GM23338 (cell line): ENCODE measurements at regions not wholly inside any gene's neighbourhood (a gene's known extent, or its start where the extent isn't known, plus 50 kb on each side); places are given as distances from the start of the nearest gene placed in this dataset.

Experiments
- ATAC-seq: fragments of 200-7000 bp; cut with Tn5 transposase; 3 replicates; pipeline ENCODE4 v1.9.1; 2020
- DNase-seq: peaks from one replicate; pipeline ENCODE4 v3.0.0-alpha.2; 2015; ENCODE audit warnings: low spot score
- H2AFZ ChIP-seq: fragments of 200-600 bp; sonication (generic); 2 replicates; pipeline ENCODE4 v1.8.0; 2016; ENCODE audit warnings: antibody characterized with exemption, mild to moderate bottlenecking, moderate library complexity
- H3F3A ChIP-seq: fragments of 200-600 bp; sonication (generic); replicated peaks from 2 replicates; pipeline ENCODE4 v1.8.0; 2017; ENCODE audit warnings: antibody characterized with exemption, mixed run types, low read depth
- H3K27ac ChIP-seq: fragments of 200-600 bp; sonication (generic); 2 replicates; pipeline ENCODE4 v1.6.1; 2016; ENCODE audit warnings: low read depth
- H3K27me3 ChIP-seq: fragments of 200-600 bp; sonication (generic); 2 replicates; pipeline ENCODE4 v1.8.0; 2016; ENCODE audit warnings: mild to moderate bottlenecking, mixed run types, moderate library complexity; ENCODE audit not compliant: insufficient read depth
- H3K36me3 ChIP-seq: fragments of 200-600 bp; sonication (generic); 2 replicates; pipeline ENCODE4 v1.8.0; 2016; ENCODE audit warnings: mild to moderate bottlenecking; ENCODE audit not compliant: insufficient read depth
- H3K4me1 ChIP-seq: fragments of 200-600 bp; sonication (generic); 2 replicates; pipeline ENCODE4 v1.8.0; 2016; ENCODE audit warnings: mild to moderate bottlenecking, moderate library complexity; ENCODE audit not compliant: insufficient read depth
- H3K4me2 ChIP-seq: fragments of 200-600 bp; sonication (generic); 2 replicates; pipeline ENCODE4 v1.7.1; 2017; ENCODE audit warnings: mixed run types
- H3K4me3 ChIP-seq: fragments of 200-600 bp; sonication (generic); 2 replicates; pipeline ENCODE4 v1.6.1; 2016; ENCODE audit warnings: mixed run types
- H3K79me2 ChIP-seq: fragments of 200-600 bp; sonication (generic); replicated peaks from 2 replicates; pipeline ENCODE4 v1.8.0; 2017; ENCODE audit warnings: mild to moderate bottlenecking; ENCODE audit not compliant: insufficient read depth
- H3K9me2 ChIP-seq: fragments of 200-600 bp; sonication (generic); 2 replicates; pipeline ENCODE4 v1.8.0; 2017; ENCODE audit not compliant: insufficient read depth
- H4K20me1 ChIP-seq: fragments of 200-600 bp; sonication (generic); replicated peaks from 2 replicates; pipeline ENCODE4 v1.8.0; 2017; ENCODE audit warnings: mild to moderate bottlenecking; ENCODE audit not compliant: insufficient read depth
- H3K27ac Mint-ChIP-seq: 2 replicates; pipeline ENCODE4 v1.8.0; 2020; ENCODE audit warnings: inconsistent platforms, mild to moderate bottlenecking, moderate library complexity, mixed read lengths
- H3K27me3 Mint-ChIP-seq: 3 replicates; pipeline ENCODE4 v1.8.0; 2022; ENCODE audit warnings: low read depth, mild to moderate bottlenecking, moderate library complexity, mixed read lengths, inconsistent platforms; ENCODE audit not compliant: insufficient read depth, poor library complexity
- H3K36me3 Mint-ChIP-seq: 3 replicates; pipeline ENCODE4 v1.8.0; 2021; ENCODE audit warnings: low read depth, mild to moderate bottlenecking, inconsistent platforms, moderate library complexity, mixed read lengths
- H3K4me1 Mint-ChIP-seq: 3 replicates; pipeline ENCODE4 v1.8.0; 2020; ENCODE audit warnings: mild to moderate bottlenecking, inconsistent platforms, mixed read lengths
- H3K4me3 Mint-ChIP-seq: 3 replicates; pipeline ENCODE4 v1.8.0; 2021; ENCODE audit warnings: moderate library complexity, mild to moderate bottlenecking, inconsistent platforms, mixed read lengths
- H3K9me3 Mint-ChIP-seq: 3 replicates; pipeline ENCODE4 v1.8.0; 2020; ENCODE audit warnings: moderate library complexity, mild to moderate bottlenecking, inconsistent platforms, mixed read lengths
- CREB1 ChIP-seq: fragments of 250-450 bp; sonication (Bioruptor Pico); IDR thresholded peaks from 2 replicates; pipeline ENCODE4 v1.5.0; 2020; ENCODE audit warnings: low read depth, mild to moderate bottlenecking, moderate library complexity
- ETS1 ChIP-seq: IDR thresholded peaks from 2 replicates; pipeline ENCODE4 v1.6.1; 2016; ENCODE audit warnings: antibody characterized with exemption
- EZH2 ChIP-seq: fragments of 200-600 bp; sonication (generic); IDR thresholded peaks from one replicate; pipeline ENCODE4 v1.8.0; 2017; ENCODE audit warnings: antibody characterized with exemption, mild to moderate bottlenecking, low read depth; ENCODE audit not compliant: unreplicated experiment
- JUNB ChIP-seq: IDR thresholded peaks from one replicate; pipeline ENCODE4 v1.6.1; 2016; ENCODE audit warnings: antibody characterized with exemption; ENCODE audit not compliant: unreplicated experiment
- NANOG ChIP-seq: IDR thresholded peaks from 2 replicates; pipeline ENCODE4 v1.6.1; 2016; ENCODE audit warnings: antibody characterized with exemption, borderline replicate concordance
- POLR2AphosphoS5 ChIP-seq: IDR thresholded peaks from 2 replicates; pipeline ENCODE4 v1.6.1; 2016; ENCODE audit warnings: antibody characterized with exemption, low read depth
- ZNF114 ChIP-seq: fragments of 250-450 bp; sonication (Bioruptor Pico); IDR thresholded peaks from 2 replicates; pipeline ENCODE4 v1.5.0; 2020; ENCODE audit warnings: mild to moderate bottlenecking, moderate library complexity
- ZNF462 ChIP-seq: fragments of 250-450 bp; sonication (Bioruptor Pico); IDR thresholded peaks from 2 replicates; pipeline ENCODE4 v1.5.0; 2020; ENCODE audit warnings: mild to moderate bottlenecking, moderate library complexity
- TF ChIP-seq, protein P1 (sequence below), 2 experiments: fragments of 200-600 bp in 1 of 2; sonication (generic) in 1 of 2; conservative IDR thresholded peaks; 2 replicates each; pipeline versions ENCODE4 v1.5.1 to v1.6.1; 2016 to 2017; ENCODE audit warnings: antibody characterized with exemption in 2 of 2, low read depth in 2 of 2, mild to moderate bottlenecking in 2 of 2, moderate library complexity in 1 of 2
- TF ChIP-seq, protein P2 (sequence below): IDR thresholded peaks from one replicate; pipeline ENCODE4 v1.6.1; 2018; ENCODE audit warnings: antibody characterized with exemption; ENCODE audit not compliant: unreplicated experiment

DNA sequence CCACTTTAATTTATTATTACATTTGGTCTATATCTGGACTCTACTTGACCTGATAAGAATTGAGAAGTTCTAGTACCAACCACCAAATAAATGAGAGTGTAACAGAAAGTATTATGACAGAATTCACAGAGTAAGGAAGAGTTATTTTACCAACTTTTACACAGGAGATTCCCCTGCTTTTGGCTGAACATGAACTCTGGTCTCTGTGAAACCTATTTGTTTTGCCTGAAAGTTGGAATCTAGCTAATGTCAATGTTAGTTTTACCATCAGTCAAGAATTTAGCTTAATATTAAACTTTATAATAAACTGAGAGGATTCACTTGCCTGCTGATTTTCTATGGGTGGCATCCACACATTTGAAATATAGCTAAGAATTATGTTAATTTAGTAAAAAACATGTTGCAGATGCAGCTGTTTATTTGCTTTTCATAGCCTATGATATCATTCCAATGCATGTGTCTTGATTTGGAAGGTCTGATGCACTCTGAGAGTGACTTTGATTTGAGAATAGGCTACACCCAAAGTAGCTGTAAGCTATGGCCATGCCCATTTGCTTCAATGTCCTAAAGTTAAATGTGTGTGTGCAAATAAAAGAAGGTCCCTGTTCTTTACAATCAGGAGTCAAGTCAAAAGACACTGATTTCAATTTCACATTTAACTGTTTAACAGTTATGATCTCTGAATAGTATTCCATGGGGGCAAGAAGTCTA is 150.9 kb upstream of the RASGEF1B start (continued):
- TF ChIP-seq EZH2 = no peak
- TF ChIP-seq, protein P1, sequence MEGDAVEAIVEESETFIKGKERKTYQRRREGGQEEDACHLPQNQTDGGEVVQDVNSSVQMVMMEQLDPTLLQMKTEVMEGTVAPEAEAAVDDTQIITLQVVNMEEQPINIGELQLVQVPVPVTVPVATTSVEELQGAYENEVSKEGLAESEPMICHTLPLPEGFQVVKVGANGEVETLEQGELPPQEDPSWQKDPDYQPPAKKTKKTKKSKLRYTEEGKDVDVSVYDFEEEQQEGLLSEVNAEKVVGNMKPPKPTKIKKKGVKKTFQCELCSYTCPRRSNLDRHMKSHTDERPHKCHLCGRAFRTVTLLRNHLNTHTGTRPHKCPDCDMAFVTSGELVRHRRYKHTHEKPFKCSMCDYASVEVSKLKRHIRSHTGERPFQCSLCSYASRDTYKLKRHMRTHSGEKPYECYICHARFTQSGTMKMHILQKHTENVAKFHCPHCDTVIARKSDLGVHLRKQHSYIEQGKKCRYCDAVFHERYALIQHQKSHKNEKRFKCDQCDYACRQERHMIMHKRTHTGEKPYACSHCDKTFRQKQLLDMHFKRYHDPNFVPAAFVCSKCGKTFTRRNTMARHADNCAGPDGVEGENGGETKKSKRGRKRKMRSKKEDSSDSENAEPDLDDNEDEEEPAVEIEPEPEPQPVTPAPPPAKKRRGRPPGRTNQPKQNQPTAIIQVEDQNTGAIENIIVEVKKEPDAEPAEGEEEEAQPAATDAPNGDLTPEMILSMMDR (conservative IDR thresholded peaks at IDR 0.05; ENCODE audit: low read depth in 2 of 2) = no peak

DNA sequence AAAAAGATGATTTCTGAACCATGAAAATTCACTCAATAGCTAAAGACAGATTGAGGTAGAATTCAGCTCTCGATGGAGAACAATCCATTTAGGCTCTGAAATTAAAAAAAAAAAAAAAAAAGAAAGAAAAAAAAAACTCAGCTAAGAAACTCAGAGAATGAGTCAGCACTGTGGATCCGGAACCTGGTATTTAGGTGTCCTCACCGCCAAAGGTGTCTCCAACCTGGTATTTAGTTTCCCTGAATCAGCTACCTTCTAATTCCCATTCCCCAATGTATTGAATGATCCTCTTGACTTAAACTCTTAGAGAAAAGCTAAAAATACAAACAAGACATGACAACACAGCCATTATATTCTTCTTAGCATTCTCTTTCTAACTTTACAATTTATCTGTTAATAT is 150.3 kb upstream of the RASGEF1B start:
- Histone ChIP-seq H2AFZ (no peak overlapping the region), H3F3A (no peaks in the 10 kb centered on the region), H3K27ac (no peak overlapping the region), H3K9me2 (no peaks in the 10 kb centered on the region), H3K4me3 (no peak overlapping the region), H3K79me2 (no peaks in the 10 kb centered on the region), H4K20me1 (no peaks in the 10 kb centered on the region), H3K4me2 (no peak overlapping the region), H3K36me3 (no peaks in the 10 kb centered on the region), H3K4me1 (no peaks in the 10 kb centered on the region), H3K27me3 (no peaks in the 10 kb centered on the region)
- Mint-ChIP-seq H3K36me3 (no peaks in the 10 kb centered on the region), H3K27me3 (peaks cover 4% of the 10 kb centered on the region), H3K4me3 (no peak overlapping the region), H3K9me3 (no peaks in the 10 kb centered on the region), H3K4me1 (peaks cover 3% of the 10 kb centered on the region; the same call in 2 of the 3 replicates), H3K27ac (no peak overlapping the region)
- DNase-seq (no peak), ATAC-seq (no peak)
- TF ChIP-seq ZNF462 (CRISPR knock-in tag) (no peak), CREB1 (no peak), POLR2AphosphoS5 (no peak), ZNF114 (CRISPR knock-in tag) (no peak), NANOG (no peak), ETS1 (no peak), JUNB (no peak), EZH2 (no peak)
- TF ChIP-seq, protein P2, sequence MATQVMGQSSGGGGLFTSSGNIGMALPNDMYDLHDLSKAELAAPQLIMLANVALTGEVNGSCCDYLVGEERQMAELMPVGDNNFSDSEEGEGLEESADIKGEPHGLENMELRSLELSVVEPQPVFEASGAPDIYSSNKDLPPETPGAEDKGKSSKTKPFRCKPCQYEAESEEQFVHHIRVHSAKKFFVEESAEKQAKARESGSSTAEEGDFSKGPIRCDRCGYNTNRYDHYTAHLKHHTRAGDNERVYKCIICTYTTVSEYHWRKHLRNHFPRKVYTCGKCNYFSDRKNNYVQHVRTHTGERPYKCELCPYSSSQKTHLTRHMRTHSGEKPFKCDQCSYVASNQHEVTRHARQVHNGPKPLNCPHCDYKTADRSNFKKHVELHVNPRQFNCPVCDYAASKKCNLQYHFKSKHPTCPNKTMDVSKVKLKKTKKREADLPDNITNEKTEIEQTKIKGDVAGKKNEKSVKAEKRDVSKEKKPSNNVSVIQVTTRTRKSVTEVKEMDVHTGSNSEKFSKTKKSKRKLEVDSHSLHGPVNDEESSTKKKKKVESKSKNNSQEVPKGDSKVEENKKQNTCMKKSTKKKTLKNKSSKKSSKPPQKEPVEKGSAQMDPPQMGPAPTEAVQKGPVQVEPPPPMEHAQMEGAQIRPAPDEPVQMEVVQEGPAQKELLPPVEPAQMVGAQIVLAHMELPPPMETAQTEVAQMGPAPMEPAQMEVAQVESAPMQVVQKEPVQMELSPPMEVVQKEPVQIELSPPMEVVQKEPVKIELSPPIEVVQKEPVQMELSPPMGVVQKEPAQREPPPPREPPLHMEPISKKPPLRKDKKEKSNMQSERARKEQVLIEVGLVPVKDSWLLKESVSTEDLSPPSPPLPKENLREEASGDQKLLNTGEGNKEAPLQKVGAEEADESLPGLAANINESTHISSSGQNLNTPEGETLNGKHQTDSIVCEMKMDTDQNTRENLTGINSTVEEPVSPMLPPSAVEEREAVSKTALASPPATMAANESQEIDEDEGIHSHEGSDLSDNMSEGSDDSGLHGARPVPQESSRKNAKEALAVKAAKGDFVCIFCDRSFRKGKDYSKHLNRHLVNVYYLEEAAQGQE = no peak
